Medulla oblongata (tissue), 1 donor: ENCODE measurements at regions not wholly inside any gene's neighbourhood (a gene's known extent, or its start where the extent isn't known, plus 50 kb on each side); places are given as distances from the start of the nearest gene placed in this dataset.

Experiments used
- DNase-seq: peaks from one replicate; pipeline ENCODE4 v3.0.0-alpha.2; 2015; ENCODE audit errors: extremely low spot score

DNA sequence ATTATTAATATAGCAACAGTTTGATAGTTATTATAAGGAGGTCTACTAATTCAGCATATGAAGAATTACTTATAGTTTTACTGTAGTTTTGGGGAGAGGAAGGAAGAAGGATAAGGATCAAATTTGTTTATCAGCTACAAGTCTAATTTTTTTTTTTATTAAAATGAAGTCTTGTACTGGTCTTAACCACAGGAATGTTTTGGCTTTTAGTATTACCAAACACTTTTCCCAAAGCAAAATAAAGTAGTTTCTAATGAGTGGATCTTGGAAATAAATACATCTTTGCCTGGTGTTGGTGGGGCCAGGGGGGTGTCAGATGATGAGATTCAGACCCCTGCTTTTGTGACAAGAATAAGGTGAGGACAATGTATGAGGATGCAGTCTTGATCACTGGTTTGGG, 57.2 kb upstream of the ZDHHC17 start:
- no peak for DNase-seq

DNA sequence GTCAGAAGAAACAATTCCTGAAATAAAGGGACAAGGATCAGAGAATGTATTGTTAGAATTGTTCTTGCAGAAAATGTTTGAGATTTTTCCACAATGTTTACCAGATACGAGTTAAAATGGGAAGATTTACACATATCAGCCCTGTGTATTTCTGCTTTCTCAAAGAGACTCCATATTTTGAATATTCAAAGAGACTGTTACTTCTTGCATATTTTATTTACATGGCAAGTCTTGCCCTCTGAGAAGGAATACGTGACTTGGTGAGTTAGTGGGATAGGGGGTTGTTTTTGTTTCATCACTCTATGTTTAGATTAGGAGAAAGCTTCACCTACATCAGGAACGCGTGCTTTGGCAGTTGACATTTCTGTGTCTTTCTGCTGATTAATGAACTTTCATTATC, 56.1 kb upstream of the ZDHHC17 start:
- no peak for DNase-seq

DNA sequence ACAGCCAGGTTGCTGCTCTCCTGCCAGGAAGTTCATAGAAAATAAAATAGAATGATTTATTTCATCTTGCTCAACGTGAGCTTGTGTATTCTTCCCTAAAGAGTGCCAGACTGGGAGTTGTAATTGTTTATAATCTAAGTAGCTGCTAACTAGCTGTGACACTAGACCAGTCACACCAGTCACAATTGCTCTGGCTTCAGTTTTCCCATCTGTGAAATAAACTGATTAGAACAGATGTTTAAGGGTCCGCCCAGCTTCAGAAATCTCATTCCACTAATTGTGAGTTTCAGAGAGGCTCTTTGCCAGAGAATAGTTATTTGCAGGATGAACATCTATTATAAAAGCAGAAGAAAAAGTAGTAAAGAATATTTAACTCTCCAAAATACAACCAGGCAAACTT, 55.6 kb upstream of the ZDHHC17 start:
- DNase-seq, result no peak

DNA sequence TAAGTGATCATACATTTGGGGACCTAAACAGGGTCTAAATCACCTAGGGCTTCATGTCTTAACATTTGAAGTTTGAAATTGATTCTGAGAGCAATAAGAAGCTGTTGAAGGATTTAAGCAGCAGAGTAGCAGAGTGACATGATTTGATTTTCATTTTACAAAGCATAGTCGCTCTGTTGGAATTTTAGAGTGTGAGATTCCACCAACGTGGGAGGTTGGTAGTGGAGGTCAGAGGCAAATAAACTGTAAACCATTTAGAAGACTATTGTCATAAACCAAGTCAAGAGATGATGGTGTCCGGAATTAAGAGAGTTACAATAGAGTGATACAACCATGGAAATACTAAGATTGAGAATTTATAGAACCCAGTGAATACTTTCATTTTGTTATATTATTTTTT, 52.7 kb upstream of the ZDHHC17 start:
- DNase-seq, result no peak

DNA sequence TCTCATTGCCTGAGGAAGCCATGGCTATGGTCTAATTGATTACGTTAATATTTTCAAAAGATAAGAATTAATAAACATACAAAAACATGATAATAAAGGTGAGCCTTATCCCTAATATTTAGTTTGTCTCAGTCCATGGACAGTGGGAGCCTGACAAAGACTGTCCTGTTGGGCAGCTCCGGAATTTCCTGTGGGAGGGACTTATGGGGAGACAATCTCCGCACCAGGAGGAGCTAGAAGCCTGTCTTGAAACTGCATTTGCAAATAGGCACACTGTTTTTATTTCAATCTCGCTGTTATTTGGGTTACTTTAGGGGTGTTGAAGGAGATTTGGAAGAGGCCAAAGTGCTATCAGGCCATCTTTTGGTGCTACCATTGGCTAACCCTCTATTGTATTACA, 50.8 kb upstream of the ZDHHC17 start:
- DNase-seq, result no peak

DNA sequence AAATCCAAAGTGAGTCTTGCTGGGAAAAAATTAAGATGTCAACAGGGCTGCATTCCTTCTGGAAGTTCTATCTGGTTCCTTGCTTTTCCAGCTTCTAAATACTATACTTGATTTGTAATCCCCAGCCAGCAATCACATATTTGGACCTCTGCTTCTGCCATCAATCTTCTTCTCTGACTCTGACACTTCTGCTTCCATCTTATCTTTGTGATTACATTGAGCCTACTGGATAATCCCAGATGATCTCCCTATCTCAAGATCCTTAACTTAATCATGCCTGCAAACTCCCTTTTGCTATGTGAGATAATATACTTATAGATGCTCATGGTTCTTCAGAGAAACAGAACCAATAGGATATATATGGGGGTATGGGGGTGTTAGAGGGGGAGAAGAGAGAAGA, 49.9 kb upstream of the ZDHHC17 start:
- DNase-seq, result no peak
